ENCODE measurements at regions not wholly inside any gene's neighbourhood (a gene's known extent, or its start where the extent isn't known, plus 50 kb on each side); places are given as distances from the start of the nearest gene placed in this dataset.

DNA sequence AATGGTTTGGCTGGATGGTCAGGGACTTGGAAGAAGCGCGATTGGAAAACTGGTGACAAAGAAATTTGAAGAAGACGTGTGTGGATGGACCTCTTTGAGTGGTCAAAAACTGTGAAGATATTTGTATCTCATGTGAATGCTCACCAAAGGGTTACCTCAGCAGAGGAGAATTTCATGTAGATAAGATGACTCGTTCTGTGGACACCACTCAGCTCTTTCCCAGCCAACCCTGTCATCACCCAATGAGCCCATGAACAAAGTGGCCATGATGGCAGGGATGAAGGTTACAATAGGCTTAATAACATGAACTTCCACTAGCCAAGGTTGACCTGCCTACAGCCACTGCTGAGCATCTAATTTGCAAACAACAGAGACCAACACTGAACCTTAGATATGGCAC lies 248.3 kb downstream of the KCNE4 start:
- in situ Hi-C loops (cut with MboI; ENCODE audit: low sequenced_read_pairs, unreplicated experiment) = loop anchor here (25.0 kb wide), 1 partner anchor 313 kb away; no protein-coding TSS in a partner anchor
- TF ChIP-seq, protein P1, sequence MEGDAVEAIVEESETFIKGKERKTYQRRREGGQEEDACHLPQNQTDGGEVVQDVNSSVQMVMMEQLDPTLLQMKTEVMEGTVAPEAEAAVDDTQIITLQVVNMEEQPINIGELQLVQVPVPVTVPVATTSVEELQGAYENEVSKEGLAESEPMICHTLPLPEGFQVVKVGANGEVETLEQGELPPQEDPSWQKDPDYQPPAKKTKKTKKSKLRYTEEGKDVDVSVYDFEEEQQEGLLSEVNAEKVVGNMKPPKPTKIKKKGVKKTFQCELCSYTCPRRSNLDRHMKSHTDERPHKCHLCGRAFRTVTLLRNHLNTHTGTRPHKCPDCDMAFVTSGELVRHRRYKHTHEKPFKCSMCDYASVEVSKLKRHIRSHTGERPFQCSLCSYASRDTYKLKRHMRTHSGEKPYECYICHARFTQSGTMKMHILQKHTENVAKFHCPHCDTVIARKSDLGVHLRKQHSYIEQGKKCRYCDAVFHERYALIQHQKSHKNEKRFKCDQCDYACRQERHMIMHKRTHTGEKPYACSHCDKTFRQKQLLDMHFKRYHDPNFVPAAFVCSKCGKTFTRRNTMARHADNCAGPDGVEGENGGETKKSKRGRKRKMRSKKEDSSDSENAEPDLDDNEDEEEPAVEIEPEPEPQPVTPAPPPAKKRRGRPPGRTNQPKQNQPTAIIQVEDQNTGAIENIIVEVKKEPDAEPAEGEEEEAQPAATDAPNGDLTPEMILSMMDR (IDR thresholded peaks at IDR 0.05; ENCODE audit: borderline replicate concordance, control extremely low read depth, extremely low read depth, insufficient read depth, missing control alignments) = no peak
- no peak for DNase-seq (ENCODE audit: low spot score)

DNA sequence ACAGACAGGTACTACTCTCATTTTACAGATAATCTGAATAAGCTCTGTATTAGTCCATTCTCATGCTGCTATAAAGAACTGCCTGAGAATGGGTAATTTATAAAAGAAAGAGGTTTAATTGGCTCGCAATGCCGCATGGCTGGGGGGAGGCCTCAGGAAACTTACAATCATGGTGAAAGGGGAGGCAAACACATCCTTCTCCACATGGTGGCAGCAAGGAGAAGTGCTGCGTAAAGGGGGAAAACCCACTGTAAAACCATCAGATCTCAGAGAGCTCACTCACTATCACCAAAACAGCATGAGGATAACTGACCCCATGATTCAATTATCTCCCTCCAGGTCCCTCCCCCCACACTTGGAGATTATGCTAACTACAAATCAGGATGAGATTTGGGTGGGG lies 254.4 kb downstream of the KCNE4 start:
- DNase-seq (ENCODE audit: low spot score) = no peak
- TF ChIP-seq, protein P1 (IDR thresholded peaks at IDR 0.05; ENCODE audit: borderline replicate concordance, control extremely low read depth, extremely low read depth, insufficient read depth, missing control alignments) = peak; percentile 32
- in situ Hi-C loops (cut with MboI; ENCODE audit: low sequenced_read_pairs, unreplicated experiment) = loop anchor here (25.0 kb wide), 1 partner anchor 319 kb away; no protein-coding TSS in a partner anchor

DNA sequence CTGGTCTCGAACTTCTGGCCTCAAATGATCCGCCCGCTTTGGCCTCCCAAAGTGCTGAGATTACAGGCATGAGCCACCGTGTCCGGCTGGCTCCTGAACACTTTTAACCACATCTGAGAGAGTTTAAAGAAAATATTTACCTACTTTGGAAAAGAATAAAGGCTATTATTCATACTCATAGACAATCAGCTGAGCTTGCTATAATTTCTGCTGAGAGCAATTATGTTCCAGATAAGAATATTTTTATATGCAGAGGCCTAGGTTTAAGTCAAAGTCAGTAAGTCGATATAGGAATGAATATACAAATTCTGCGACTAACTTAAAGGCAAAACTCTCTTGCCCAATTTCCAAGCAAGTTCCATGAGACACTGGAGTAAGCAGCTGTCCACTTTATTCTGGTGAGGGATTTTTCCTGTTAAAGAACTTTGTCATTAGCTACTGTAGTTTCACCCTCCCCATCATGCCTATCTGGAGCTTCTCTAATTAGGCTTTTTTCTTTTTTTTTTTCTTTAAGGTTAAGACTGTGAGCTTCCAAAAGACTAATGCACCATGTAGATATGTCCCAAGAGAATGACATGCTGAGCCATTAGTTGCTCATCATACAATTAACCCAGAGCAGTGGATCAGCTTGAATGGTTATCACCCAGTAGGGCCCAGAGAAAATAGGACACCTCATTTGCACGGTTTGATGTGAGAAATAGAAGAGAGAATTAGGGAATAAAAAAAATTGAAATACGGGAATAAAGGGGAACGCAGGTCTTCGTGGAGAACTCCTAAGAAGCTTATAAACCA lies 260.1 kb downstream of the KCNE4 start:
- TF ChIP-seq, protein P1 (IDR thresholded peaks at IDR 0.05; ENCODE audit: borderline replicate concordance, control extremely low read depth, extremely low read depth, insufficient read depth, missing control alignments) = no peak
- no peak for DNase-seq (ENCODE audit: low spot score)
- in situ Hi-C loops (cut with MboI; ENCODE audit: low sequenced_read_pairs, unreplicated experiment) = loop anchor here (25.0 kb wide), 1 partner anchor 325 kb away; no protein-coding TSS in a partner anchor

DNA sequence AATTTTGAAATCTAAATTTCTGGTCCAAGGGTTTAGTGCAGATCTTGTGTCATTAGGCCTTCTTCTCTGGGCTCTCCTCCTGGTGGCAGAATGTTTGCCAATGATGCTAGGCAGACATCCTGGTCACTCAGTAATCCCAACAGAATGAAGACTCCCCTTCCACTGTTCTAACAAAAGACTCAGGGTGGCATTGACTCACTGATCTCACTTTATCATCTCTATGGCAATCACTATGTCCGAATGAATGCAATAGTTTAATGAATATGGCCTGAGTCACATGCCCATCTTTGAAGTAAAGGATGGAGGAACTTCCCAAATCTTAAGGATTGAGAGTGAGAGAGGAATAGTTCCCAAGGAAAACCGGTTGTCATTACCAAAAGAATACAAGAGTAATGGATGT lies 261.1 kb downstream of the KCNE4 start:
- TF ChIP-seq, protein P1 (IDR thresholded peaks at IDR 0.05; ENCODE audit: borderline replicate concordance, control extremely low read depth, extremely low read depth, insufficient read depth, missing control alignments) = no peak
- no peak for DNase-seq (ENCODE audit: low spot score)
- in situ Hi-C loops (cut with MboI; ENCODE audit: low sequenced_read_pairs, unreplicated experiment) = loop anchor here (25.0 kb wide), 1 partner anchor 326 kb away; no protein-coding TSS in a partner anchor

DNA sequence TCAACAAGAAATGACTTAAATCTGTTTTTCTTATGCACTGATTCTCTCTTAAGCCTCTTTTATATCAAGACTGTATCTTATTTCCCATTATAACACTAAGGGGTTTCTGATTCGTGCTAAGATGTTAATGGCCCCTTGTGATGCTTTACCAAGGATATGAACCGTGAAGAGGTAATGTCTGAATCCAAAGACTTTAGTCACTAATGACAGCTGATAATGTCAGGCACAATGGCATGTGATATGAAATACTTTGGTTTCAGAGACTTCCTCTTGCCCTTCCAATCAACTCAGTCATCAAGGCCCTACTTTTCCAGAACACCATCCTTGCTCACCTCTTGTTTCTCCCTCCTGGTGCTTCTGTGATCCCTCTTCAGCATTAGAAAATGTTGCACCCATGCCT lies 262.8 kb downstream of the KCNE4 start:
- DNase-seq (ENCODE audit: low spot score) = no peak
- TF ChIP-seq, protein P1 (IDR thresholded peaks at IDR 0.05; ENCODE audit: borderline replicate concordance, control extremely low read depth, extremely low read depth, insufficient read depth, missing control alignments) = no peak
- in situ Hi-C loops (cut with MboI; ENCODE audit: low sequenced_read_pairs, unreplicated experiment) = loop anchor here (25.0 kb wide), 1 partner anchor 328 kb away; no protein-coding TSS in a partner anchor

DNA sequence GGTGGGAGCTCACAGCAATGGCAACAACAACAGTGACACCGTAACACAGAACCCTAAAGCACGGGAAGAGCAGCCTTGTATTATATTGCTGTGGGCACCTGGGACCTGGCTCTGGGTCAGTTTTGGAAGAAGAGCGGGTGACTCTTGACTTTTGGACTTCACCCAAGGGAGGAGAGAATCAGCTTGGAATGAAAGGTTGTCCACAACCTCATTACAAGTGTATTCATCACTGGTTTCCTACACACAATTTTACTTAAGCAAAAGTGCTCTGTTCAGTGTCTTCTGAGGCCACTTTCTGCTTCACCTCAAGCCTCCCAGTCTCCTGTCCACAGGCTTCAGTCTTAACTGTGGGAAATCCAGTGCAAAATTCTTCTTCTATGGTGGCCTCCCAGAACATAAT lies 263.8 kb downstream of the KCNE4 start:
- no peak for DNase-seq (ENCODE audit: low spot score)
- TF ChIP-seq, protein P1 (IDR thresholded peaks at IDR 0.05; ENCODE audit: borderline replicate concordance, control extremely low read depth, extremely low read depth, insufficient read depth, missing control alignments) = no peak
- in situ Hi-C loops (cut with MboI; ENCODE audit: low sequenced_read_pairs, unreplicated experiment) = loop anchor here (25.0 kb wide), 1 partner anchor 329 kb away; no protein-coding TSS in a partner anchor

All from GM13976 (cell line).